GM18511 (cell line): ENCODE measurements at regions not wholly inside any gene's neighbourhood (a gene's known extent, or its start where the extent isn't known, plus 50 kb on each side); places are given as distances from the start of the nearest gene placed in this dataset.

Source experiments
- ATAC-seq: cut with Tn5 transposase; IDR thresholded peaks from one replicate; pipeline ENCODE4 v1.9.1; 2021; ENCODE audit warnings: mild to moderate bottlenecking, moderate library complexity; ENCODE audit not compliant: unreplicated experiment

DNA sequence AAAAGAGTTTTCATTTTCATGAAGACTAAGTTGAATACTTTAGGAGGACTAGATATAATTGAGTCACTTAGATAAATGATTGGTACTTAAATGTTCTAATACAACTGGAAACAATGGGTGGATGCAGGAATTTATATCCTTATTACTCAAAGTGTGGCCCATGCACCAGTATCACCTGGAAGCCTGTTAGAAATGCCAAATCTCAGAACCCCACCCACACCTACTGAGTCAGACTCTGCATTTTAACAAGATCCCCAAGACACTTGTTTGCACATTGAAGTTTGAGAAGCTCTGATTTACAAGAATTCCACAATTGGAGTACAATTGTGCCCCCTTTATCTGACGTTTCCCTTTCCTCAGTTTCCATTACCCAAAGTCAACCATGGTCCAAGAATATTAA is 239.0 kb downstream of the AUH start:
- ATAC-seq, result no peak

DNA sequence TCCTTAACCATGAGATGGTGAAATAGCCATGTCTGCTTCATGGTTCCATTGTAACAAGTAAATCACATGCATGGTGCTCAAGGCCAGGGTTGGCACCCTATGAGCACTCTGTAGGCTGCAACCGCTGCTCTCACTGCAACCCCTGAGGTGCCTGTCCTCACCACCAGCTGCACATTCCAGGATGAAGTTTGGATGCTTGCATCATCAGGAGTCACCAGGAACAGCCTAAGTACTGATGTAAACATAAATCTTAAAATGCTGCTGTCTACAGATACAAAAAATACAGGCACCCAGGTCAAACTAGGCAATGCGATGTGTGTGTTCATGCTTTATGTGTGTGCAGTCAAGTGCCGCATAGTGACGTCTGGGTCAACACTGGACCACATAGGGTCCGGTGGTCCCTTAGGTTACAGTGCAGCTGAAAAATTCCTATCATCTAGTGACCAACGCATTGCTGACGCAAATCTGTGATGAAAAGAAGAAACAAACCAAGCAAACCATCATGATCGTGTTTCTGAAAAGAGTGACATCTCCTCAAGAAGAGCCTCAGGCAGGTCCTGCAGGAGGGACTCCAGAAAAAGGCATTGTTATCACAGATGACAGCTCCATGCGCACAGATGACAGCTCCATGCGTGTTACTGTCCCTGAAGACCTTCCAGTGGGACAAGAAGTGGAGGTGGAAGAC is 234.8 kb downstream of the AUH start:
- ATAC-seq, result no peak

DNA sequence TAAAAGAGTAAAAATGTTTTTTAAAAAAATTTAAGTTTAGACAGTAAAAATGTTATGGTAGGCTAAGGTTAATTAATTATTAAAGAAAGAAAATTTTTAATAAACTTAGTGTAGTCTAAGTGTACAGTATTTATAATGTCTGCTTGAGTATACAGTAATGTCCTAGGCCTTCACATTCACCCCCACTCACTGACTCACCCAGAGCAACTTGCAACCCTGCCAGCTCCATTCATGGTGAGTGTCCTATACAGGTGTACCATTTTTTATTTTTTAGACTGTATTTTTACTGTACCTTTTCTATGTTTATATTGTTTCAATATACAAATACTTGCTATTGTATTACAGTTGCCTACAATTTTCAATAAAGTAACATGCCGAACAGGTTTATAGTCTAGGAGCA is 234.1 kb downstream of the AUH start:
- ATAC-seq, result no peak

DNA sequence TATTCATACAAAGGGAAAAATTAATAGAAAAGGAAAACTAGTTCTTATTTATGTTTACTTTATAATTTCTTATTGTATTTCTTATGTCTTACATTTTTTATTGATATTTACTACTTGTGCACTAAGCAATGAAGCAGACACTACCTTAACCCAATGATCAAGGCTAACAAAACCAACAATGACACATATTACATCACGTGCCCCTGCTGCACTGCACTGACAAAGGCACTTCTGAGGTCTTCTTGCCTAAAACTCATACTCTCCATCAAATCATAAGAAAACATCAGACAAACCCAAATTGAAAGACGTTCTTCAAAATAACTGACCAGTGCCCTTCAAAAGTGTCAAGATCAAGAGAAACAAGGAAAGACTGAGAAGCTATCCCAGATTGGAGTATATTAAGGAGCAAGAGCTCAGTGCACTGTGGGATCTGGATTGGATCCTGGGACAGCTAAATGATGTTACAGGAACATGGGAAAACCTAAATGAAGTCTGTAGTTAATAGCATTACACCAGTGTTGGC is 230.9 kb downstream of the AUH start:
- no peak for ATAC-seq

DNA sequence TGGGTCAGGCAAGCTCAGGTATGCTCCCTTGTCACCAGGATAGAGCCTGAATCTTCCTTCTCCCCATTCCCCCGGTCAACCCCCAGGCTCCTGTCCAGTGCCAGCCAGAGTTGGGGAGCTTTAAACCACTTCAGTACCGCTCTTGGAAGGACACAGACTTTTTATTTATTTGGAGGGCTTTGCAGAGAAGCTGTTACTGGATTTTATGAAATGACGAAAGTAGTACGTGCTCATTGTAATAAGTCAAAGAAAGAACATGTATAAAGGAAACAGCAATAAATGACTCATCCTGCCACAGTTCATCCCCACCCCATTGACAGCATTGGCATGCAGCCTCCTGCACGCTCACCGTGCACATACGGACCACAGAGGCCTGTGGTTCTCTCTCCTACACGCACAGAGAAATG is 230.3 kb downstream of the AUH start:
- peak; percentile 72 for ATAC-seq

DNA sequence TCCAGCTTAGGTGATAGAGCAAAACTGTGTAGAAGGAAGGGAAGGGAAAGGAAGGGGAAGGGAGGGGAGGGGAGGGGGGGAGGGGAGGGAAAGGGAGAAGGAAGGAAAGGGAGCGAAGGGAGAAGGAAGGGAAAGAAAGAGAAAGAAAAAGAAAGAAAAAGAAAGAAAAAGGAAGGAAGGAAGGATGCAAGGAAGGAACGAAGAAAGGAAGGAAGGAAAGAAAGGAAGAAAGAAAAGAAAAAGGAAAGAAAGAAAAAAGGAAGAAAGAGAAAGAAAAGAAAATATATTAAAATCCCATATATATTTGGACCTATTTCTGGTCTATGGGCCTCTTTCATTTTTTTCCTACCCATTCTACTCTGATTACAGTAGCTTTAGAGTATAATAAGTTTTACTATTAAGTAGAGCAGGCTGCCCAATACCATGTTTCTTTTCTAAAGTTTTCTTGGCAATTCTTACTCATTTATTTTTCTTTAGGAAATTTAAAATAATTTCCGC is 229.1 kb downstream of the AUH start:
- no peak for ATAC-seq

DNA sequence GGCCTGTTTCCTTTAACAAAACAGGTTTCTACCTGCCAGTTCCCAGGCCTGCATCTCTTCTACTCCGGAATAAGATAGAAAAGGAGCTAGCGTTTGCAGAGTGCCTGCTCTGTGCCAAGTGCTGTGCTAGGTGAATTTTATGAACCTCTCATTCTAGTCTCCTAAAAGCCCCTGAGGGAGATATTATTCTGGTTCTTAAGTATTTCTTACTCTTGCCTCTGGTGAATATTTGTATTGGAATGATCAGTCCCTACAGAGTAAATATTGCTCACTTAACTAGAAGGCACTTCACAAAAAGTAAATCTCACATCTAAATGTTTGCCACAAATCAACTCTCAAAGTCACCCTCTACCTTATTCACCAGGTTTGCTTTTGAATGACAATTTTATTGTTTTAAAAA is 227.1 kb downstream of the AUH start:
- ATAC-seq, result no peak

DNA sequence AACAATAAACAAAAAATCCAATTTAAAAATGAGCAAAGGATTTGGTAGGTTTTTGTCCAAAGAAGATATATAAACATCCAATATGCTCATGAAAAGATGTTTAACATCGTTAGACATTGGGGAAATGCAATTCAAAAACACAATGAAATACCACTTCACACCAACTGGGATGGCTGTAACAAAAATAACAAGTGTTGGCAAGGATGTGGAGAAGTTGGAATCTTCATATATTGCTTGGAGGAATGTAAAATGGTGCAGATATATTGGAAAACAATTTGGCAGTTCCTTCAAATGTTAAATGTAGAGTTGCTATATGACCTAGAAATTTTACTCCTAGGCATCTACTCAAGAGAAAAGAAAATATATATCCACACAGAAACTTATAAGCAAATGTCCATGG is 224.3 kb downstream of the AUH start:
- ATAC-seq, result no peak

DNA sequence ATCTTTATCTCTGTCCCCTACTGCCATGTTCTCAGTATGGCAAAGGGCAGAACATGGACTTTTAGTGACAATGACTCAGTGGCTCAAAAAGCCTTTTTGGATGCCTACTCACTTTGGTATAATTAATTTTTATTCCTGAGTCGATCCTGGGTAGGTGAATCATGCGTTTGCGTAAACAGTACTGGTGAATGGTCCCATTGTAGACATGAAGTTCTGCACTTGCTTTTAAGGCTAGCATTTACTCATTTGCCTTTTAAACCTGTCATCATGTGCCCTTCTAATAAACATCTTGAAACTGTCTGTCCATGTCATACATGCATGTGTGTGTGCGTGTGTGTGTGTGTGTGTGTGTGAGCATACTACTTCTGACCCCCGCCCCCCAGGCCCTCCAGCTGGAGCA is 223.0 kb downstream of the AUH start:
- no peak for ATAC-seq

DNA sequence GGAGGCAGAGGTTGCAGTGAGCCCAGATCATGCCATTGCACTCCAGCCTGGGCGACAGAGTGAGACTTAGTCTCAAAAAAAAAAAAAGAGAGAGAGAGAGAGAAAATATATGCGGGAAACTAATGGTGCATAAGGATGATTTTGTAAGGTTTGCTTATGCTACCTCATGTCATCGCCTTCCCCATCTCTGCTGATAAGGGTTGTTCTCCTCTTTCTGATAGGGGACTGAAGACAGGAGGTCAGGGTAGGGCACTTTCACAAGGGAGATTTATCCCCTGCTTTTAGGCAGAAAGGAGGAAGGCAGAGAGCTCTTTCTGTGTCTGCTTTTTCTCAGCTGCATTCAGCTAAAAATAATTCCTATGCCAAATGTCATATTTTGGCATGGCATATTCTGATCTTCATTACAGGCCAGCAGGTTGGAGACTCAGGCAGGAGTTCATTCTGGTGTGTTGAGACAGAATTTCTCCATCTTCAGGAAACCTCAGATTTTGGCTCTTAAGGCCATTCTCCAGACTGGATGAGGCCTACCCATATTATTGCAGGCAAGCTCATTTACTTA is 220.2 kb downstream of the AUH start:
- no peak for ATAC-seq

DNA sequence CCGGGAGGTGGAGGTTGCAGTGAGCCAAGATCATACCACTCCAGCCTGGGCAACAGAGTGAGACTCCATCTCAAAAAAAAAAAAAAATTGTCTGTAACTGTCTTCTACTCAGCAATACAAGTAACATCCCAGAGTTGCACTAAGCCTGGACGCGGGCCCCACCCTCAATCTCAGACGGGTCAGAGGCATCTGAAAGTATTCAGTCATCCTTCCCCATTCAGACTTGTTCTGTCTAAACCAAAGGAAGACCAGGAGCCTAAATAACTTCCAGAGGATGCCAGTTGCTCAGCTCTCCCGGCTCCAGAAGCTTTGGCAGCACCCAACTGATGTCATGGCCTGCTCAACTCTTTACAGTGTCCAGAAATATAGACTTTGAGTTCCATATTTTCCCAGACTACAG is 218.6 kb downstream of the AUH start:
- no peak for ATAC-seq

DNA sequence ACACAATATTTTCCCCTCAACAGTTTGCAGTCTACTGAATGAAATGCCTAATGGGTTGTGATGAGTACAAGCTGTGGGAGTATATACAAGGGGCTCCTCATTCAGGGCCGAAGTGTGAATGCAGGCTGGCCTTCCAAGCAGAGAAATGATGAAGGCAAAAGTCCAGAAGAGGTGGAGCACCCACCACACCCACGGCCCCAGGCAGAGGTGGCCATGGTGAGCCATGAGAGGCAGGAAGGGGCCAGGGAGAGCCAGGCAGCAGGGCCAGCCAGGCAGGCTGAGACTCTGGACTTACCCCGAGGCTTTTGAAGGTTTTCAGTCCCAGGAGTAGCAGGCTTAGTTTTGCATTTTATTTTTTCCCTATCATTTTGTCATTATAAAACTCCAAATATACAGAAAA is 218.1 kb downstream of the AUH start:
- no peak for ATAC-seq

DNA sequence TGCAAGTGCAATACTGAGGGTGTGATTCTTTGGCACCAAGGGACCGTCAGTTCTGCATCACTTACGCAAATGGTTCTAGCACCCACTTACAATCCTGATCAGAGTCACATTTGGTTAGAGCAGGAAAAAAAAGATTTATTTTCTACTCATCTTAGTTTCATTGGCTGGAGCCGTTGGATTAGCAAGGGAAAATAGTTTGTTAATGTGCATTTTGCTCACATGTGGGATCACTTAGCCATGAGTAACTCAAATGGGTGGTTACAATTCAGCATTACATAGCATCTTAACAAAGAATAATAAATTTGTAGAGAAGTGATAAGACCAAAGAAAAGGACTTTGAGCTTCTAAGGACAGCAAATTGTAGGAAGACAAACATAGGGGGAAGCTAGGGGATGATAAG is 216.9 kb downstream of the AUH start:
- ATAC-seq, result no peak

DNA sequence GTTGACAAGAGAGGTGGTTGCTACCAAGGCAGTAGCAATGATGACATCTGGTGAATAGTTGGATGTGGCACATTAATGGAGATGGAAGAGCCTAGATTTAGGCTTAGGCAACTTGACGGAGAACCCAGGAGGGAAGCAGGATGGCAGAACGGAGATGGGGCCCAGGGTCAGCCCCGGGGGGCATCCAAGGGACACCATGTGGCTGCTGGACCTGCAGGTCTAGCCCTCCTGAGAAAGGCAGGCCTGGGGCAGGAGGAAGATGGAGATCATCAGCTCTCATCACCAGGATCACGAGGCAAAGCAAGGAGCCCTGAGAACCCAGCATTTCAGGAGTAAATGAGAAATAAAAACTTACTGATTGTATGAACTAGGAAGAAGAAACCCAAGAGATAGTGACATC is 216.2 kb downstream of the AUH start:
- ATAC-seq, result no peak

DNA sequence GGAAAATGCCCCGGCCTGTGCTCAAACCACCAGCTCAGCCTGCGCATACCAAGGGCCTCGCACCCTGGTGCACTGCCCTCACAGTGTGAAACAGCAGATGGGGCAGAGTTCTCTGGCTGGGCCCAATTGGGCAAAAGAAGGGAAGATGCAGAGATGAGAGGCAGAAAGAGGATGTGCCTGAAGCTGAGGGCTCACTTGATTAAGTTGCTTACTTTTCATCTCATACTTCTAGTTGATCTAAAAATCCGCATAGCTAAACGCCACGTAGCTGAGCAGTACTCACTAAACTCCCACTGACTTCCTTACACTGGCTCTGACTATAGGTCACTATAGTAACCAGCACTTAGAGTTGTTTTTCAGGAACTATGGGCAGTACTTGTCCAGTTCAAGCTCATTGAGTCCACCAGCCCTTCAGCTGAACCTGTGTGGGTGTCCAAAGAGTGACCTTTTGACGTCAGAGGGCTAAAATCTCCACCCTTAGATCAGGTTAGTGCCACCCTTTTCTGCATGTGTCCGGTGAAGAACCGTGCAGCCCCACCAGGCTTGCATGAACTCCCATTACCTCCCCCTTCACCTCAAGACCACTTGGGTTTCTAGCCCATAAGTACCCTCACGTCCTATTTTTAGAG is 215.2 kb downstream of the AUH start:
- ATAC-seq, result no peak

DNA sequence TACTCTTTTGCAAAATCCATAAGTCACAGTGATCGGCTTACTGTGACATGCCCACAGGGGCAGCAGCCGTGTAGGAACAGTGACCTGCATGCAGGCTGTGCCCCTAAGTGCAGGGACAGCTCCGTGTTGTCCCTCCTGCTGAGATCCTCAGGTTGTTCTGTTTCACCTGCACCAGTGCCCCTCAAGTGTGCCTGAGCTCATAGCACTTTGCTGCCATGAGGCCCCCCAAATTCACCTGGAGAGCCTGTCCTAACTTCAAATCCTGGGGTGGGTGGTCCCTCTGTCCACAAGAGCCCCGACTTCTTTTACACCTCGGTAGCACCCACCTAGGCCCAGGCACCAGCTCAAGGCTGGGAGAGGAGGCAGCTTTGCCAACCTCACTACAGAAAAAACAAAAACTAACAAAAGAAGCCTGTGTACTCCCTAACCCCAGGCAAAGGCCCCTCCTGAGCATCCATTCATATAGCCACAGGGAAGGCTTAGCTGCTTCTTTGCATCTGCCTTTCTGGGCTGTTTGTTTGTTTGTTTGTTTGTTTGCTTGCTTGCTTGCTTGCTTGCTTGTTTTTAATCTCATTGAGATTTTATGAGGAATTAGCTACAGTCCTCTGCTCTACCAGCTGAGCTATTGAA is 214.5 kb downstream of the AUH start:
- ATAC-seq, result no peak

DNA sequence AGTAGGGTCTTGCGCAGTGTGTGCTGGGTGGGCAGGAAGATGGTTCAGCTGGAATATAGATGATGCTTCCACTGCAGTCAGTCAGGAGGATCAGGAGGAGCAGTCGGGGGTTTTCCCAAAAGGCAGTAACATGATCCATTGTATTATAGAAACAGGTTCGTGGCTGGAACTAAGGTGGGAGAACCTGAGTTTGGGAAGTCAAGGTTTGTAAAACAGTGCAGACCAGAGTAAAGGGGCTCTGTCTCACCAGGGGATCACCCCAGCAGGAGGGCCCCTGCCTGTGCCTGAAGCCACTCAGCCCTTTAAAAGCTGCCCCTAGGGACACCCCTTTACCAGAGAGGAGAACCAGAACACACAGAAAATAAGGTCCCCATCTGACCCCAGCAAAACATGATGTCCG is 213.4 kb downstream of the AUH start:
- no peak for ATAC-seq

DNA sequence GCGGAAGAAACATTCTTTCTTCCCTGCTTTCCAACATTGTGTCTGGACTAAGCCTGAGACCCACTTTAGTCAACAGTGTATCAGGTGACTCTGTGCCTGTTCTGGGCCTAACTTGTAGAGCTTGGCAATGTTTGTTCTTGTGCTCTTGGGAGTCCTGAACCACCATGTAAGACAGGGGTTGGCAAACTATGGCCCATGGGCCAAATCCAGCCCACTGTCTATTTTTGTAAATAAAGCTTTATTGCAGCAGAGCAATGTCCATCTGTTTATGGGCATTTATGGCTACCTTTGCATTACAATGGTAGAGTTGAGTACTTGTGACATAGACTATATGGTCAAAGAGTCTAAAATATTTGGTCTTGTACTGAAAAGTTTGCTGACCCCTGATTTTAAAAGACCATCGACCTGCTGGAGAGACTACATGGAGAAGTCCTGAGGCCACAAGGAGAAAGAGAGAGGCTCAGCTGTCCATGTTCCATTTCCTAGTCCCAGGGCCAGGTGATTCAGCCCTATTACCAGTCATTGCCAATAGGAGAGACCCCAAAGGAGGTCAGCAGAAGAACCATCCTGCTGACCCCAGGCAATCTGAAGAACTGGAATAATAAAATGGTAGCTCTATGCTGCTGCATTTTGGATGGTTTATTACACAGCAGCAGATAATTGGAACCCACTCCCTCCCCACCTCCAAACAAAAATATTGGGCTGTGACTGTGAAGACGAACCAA is 211.3 kb downstream of the AUH start:
- peak; percentile 1 for ATAC-seq

DNA sequence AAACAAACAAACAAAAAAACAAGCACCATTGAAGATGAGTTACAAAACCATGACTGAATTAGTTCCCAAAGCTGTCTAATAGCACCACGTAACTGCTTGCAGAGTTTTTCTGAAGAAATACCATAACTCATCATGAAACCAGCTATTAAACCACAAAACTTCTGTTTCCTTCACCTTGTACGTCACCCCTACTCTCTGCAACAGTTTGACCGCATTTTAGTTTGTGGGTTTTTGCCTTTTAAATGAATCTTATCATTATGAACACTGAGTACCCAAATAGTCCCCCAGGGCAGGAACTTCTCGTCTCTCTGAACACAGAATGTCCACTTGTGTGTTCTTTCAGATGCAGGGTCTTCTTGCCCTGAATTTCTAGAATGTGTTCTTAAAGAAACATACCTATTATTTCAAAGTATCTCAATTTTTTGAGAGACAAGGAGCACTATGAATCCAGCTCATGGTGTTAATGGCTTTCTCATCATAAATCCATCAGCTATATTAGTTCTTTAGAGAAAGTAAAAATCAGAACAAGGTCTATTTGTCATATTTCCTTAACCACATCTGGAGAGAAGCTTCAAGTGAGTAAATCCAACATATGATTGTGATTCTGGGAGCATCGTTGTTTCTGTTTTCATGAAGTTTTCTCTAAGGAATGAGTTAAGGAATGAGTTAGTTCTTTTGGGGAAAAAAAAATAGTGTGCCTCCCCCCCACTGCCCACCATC is 210.6 kb downstream of the AUH start:
- peak; percentile 77 for ATAC-seq

DNA sequence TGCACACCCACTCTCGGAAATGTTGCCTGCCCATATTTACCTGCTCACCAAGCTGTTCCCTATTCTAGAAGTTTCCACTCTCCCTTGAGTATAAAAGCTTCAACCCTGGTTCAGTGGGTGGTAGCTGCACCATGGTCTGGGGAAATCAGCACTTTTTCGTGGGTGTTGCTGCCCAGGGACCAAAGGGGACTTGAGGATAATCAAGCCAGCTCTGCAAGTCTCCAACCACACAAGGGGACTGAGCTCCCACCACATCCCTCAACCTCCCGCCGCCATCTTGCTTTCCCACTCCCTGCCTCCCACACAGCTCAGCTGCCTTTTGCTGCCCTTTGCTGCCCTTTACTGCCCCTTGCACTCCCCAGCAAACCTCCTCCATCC is 210.0 kb downstream of the AUH start:
- ATAC-seq, result no peak

DNA sequence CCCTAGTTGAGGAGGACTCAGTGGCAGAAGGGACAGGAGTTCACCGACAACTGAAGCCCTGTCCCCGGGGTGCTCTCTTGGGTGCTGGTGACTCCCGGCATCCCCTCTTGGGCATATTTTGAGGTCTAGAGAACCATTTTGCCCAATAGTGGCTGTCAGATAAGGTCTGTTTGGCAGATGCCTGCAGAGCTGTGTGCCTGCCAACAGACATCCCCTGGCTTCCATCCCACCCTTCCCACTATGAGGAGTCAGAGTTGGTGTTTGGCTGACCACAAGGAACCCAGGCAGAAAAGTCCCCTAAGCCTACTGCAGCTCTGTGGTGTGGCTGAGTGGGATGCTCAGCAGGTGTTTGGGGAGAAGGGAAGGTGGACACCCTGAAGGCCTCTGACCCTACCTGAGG is 207.0 kb downstream of the AUH start:
- no peak for ATAC-seq
